BJ (cell line): ENCODE measurements at regions not wholly inside any gene's neighbourhood (a gene's known extent, or its start where the extent isn't known, plus 50 kb on each side); places are given as distances from the start of the nearest gene placed in this dataset.
A peak's percentile ranks its signal among the peaks of the same experiment; 100 is the strongest.

Experiments
- CTCF ChIA-PET: fragments of 350-600 bp; formaldehyde crosslinking; extraction: SDS; loops from one replicate; lab custom pipeline; 2021; ENCODE audit warnings: antibody characterized with exemption, inconsistent platforms; lab: Yijun Ruan, JAX
- POLR2A ChIA-PET: fragments of 300-600 bp; sonication (Branson Sonifier 250); formaldehyde crosslinking; extraction: SDS; loops from one replicate; lab custom pipeline; 2021; ENCODE audit warnings: antibody characterized with exemption; lab: Charles Lee
- DNase-seq: peaks from one replicate; pipeline ENCODE4 v3.0.0-alpha.2; 2011; ENCODE audit warnings: low read depth
- H3K27me3 ChIP-seq: 2 replicates; pipeline ENCODE4 v1.6.0; 2011; ENCODE audit warnings: low read length; ENCODE audit not compliant: control insufficient read depth, insufficient read depth
- H3K36me3 ChIP-seq: 2 replicates; pipeline ENCODE4 v1.5.1; 2011; ENCODE audit warnings: low read length; ENCODE audit not compliant: control insufficient read depth, insufficient read depth
- H3K4me3 ChIP-seq: 2 replicates; pipeline ENCODE4 v1.5.1; 2011; ENCODE audit warnings: low read depth, mild to moderate bottlenecking, control low read depth, low read length
- TF ChIP-seq, protein P1 (sequence below): IDR thresholded peaks from 2 replicates; pipeline ENCODE4 v1.5.1; 2011; ENCODE audit warnings: low read depth, mild to moderate bottlenecking, control low read depth, inconsistent platforms, low read length, moderate library complexity; ENCODE audit not compliant: insufficient read depth

DNA sequence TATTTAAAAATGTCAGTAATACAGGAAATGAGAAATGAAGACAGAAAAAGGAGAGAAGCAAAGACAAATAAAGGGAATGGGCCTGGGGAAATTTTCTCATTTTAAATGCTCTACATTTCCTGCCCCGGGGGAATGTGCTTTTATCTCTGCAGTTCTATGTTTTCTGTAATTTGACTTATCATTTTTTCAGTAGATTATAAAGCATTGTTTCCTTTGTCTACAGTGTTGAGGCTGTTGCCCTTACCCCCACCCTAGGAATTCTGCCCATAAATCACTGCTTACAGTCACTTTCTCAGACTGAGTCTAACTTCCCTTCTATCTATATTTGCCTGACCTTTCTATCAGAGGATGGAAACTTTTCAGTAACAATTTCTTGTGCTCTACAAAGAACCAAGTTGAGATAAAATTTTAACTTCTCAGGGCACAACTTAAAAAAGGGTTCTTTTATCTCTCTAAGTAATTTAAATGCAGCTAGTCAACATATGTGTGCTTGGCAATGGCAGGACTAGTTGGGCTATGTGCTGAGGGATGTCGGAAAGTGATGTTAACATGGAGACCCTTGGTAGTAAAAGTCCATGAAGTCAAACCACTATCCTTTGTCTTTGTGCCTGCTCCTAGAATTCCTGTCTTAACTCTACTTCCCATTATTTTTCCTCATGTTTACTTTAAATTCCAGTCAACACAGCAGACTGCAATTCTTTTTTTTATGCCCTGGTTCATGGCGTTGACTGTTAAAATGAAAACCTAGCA is 146.5 kb upstream of the MMADHC start:
- POLR2A ChIA-PET: interaction anchor here (0.6 kb wide), 1 partner anchor 729 kb away, joined by 3 read pairs; no protein-coding TSS in a partner anchor
- no peaks in the 10 kb centered on the region for H3K36me3 ChIP-seq
- CTCF ChIA-PET: no interaction called here
- no peaks in the 10 kb centered on the region for H3K27me3 ChIP-seq
- H3K4me3 ChIP-seq: no peak overlapping the region
- TF ChIP-seq, protein P1, sequence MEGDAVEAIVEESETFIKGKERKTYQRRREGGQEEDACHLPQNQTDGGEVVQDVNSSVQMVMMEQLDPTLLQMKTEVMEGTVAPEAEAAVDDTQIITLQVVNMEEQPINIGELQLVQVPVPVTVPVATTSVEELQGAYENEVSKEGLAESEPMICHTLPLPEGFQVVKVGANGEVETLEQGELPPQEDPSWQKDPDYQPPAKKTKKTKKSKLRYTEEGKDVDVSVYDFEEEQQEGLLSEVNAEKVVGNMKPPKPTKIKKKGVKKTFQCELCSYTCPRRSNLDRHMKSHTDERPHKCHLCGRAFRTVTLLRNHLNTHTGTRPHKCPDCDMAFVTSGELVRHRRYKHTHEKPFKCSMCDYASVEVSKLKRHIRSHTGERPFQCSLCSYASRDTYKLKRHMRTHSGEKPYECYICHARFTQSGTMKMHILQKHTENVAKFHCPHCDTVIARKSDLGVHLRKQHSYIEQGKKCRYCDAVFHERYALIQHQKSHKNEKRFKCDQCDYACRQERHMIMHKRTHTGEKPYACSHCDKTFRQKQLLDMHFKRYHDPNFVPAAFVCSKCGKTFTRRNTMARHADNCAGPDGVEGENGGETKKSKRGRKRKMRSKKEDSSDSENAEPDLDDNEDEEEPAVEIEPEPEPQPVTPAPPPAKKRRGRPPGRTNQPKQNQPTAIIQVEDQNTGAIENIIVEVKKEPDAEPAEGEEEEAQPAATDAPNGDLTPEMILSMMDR: no peak
- no peak for DNase-seq

DNA sequence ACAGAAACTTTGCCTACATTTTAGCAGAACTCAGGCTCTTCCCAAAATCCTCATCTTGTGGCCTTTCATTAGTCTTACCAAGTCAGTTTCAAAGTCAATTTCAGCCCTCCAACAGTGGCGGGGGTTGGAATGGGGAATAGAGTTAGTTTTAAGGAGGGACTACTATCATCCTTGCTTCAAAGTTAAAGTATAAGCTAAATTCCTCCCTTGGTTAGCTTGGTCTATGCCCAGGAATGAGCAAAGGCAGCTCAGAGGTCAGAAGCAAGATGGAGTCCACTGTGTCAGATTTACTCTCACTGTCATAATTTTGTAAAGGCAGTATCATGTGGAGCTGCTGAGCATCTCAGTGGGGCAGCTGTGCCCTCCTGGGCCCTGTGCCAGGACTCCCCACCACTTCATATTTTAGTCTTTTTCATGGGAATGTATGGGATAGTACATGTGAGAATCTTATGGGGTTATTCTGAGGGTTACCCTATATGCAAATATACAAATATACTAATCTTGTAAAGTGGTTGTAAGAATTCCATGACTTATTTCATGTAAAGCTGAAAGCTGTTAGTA is 145.2 kb upstream of the MMADHC start:
- TF ChIP-seq, protein P1: no peak
- DNase-seq: no peak
- H3K27me3 ChIP-seq: no peaks in the 10 kb centered on the region
- POLR2A ChIA-PET: no interaction called here
- no peaks in the 10 kb centered on the region for H3K36me3 ChIP-seq
- CTCF ChIA-PET: no interaction called here
- H3K4me3 ChIP-seq: no peak overlapping the region

DNA sequence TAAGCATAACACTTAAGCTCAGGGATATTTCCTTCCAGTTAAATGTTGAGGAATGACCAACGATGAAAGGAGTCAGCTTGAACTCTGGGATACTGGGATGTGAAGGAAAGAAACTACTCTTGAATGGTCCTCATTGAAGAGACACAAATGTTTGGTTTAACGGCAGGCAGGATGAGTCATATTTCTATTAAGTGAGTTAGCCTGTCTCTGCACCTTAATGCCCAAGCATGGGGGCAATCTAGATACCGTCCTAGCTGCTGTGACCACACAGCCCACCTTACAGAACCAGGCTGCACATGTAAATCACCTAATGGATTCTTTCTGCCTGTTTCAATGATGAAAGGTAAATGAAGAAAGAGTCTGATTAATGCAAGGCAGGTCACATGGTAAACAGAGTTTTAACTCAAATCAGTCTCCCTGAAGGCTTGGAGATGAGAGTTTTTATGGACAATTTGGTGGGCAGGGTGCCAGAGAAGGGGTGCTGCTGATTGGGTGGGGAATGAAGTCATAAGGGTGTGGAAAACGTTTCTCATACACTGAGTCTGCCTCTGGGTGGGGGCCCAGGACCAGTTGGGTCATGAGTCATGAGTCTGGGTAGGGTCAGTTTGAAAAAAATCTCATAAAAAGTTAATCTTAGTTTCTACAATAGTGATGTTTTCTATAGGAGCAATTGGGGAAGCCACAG is 144.6 kb upstream of the MMADHC start:
- Histone ChIP-seq H3K27me3 (no peaks in the 10 kb centered on the region), H3K36me3 (no peaks in the 10 kb centered on the region), H3K4me3 (no peak overlapping the region)
- peak; percentile 52 for DNase-seq
- TF ChIP-seq, protein P1: no peak
- CTCF ChIA-PET: interaction anchor here (1.1 kb wide), 1 partner anchor 11 kb away, joined by 3 read pairs; no protein-coding TSS in a partner anchor
- POLR2A ChIA-PET: no interaction called here

DNA sequence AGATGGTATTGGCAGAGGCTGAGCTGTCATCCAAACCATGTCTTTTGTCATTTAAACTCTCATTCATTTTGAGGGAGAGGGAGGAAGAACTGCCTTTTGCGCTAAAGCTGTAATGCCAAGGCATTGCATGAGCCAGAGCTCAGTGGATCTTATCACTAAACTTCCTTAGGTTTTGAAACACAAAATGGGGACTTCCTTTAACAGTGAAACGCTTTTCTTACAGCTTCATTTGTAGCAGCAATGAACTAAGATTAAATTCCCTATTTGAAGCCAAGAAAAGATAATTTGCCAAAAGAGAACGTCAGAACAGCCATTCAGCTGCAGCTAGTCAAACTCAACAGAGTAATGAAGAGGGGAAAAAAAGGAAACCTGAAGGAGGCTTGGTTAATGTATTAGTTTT is 143.5 kb upstream of the MMADHC start:
- TF ChIP-seq, protein P1: no peak
- H3K36me3 ChIP-seq: no peaks in the 10 kb centered on the region
- POLR2A ChIA-PET: no interaction called here
- no peak overlapping the region for H3K4me3 ChIP-seq
- CTCF ChIA-PET: interaction anchor here (0.7 to 1.1 kb wide), 4 partner anchors 9 to 295 kb away, joined by 3 to 4 read pairs (median 3); no protein-coding TSS in a partner anchor
- H3K27me3 ChIP-seq: no peaks in the 10 kb centered on the region
- no peak for DNase-seq

DNA sequence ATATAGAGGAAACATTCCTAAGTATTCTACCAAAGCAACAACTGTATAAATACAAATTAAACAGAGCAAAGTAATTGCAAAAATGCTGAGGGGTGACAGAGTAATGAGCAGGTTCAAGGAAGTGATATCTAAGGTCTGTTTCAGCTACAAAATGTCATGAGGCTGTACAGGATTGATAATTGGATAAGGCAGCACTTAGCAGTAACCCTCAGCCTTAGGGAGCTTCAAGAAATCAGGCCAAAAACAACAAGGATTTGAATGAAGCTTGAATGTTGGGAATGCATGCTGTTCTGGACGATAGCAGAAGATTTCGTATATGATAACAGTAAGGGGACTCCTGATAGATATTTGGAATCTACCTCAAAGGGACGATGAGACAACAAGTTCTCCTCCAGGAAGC is 142.0 kb upstream of the MMADHC start:
- no peaks in the 10 kb centered on the region for H3K27me3 ChIP-seq
- TF ChIP-seq, protein P1: no peak
- no peaks in the 10 kb centered on the region for H3K36me3 ChIP-seq
- no peak for DNase-seq
- CTCF ChIA-PET: interaction anchor here (0.8 to 1.2 kb wide), 3 partner anchors 8 to 81 kb away, joined by 3 to 4 read pairs (median 4); no protein-coding TSS in a partner anchor
- POLR2A ChIA-PET: interaction anchor here (0.6 kb wide), 1 partner anchor 749 kb away, joined by 3 read pairs; no protein-coding TSS in a partner anchor
- no peak overlapping the region for H3K4me3 ChIP-seq
